ENCODE measurements at regions not wholly inside any gene's neighbourhood (a gene's known extent, or its start where the extent isn't known, plus 50 kb on each side); places are given as distances from the start of the nearest gene placed in this dataset.

DNA sequence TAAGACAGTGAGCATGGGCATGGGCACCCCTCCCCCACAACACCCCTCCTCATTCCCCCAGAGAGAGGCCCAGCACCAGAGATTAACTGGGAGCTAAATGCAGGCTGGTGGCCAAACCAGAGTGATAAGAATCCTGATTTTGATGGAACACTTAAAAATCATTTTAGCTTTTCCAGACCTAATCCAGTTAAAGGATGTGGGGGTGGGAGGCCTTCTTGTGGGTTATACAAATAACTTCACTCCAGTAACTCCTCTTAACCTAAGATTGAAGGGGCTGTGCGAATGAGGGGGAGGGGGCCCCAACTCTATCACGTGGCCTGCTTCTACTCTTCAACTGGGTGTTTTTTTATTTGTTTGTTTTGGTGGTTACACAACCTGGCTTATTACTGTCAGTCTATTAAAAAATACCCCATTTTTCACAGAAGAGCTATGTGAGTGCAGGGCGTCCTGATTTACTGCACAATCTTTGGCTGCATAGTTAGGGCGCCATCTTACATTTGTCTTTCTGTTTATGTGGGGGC, 398.1 kb upstream of the LYPLAL1 start:
- no peak for DNase-seq (ENCODE audit: low spot score)
- TF ChIP-seq, protein P1, sequence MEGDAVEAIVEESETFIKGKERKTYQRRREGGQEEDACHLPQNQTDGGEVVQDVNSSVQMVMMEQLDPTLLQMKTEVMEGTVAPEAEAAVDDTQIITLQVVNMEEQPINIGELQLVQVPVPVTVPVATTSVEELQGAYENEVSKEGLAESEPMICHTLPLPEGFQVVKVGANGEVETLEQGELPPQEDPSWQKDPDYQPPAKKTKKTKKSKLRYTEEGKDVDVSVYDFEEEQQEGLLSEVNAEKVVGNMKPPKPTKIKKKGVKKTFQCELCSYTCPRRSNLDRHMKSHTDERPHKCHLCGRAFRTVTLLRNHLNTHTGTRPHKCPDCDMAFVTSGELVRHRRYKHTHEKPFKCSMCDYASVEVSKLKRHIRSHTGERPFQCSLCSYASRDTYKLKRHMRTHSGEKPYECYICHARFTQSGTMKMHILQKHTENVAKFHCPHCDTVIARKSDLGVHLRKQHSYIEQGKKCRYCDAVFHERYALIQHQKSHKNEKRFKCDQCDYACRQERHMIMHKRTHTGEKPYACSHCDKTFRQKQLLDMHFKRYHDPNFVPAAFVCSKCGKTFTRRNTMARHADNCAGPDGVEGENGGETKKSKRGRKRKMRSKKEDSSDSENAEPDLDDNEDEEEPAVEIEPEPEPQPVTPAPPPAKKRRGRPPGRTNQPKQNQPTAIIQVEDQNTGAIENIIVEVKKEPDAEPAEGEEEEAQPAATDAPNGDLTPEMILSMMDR (IDR thresholded peaks at IDR 0.05; ENCODE audit: extremely low read depth, insufficient read depth, missing control alignments) = no peak
- in situ Hi-C loops (cut with MboI; ENCODE audit: low pct_unique_long_range_greater_than_20kb, low sequenced_read_pairs, unreplicated experiment) = no loop called here

DNA sequence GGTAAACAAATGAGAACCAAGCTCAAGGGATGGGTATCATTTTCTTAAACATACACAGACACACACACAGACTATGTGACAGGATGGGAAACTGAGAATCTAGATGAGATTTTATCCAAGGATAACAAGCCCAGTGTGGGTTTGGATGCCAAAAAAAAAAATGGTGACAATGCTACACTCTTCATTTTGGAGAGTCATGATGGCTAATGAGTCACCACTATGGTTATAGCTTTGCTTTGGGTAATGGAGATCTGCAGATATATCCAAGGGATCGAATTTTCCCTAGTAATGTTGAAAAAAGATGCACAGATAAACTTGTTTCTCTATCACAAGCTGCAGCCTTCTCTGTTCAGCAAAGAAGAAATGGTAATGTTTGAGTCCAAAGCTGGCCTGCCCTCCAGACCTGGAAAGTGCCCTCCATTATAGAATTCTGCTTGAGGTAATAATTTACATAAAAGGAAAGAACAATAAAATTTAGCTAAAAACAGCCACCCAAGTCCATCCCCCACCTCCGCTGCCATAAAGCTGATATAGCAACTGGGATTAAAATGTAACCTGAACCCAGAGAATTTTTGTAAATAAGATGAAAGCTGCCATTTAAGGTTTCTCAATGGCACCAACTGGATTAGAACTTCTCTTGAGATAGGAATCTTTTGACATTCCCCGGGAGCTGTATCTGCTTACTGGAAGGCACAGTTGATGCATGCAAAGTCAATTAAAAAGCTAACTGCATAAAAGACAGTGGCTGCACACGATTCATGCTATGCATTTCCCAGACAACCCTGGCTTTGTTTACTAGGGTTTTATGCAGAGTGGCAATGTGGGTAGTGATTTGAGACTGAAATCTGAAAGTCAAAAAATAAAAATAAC, 395.2 kb upstream of the LYPLAL1 start:
- in situ Hi-C loops (cut with MboI; ENCODE audit: low pct_unique_long_range_greater_than_20kb, low sequenced_read_pairs, unreplicated experiment) = no loop called here
- DNase-seq (ENCODE audit: low spot score) = no peak
- TF ChIP-seq, protein P1 (IDR thresholded peaks at IDR 0.05; ENCODE audit: extremely low read depth, insufficient read depth, missing control alignments) = no peak

DNA sequence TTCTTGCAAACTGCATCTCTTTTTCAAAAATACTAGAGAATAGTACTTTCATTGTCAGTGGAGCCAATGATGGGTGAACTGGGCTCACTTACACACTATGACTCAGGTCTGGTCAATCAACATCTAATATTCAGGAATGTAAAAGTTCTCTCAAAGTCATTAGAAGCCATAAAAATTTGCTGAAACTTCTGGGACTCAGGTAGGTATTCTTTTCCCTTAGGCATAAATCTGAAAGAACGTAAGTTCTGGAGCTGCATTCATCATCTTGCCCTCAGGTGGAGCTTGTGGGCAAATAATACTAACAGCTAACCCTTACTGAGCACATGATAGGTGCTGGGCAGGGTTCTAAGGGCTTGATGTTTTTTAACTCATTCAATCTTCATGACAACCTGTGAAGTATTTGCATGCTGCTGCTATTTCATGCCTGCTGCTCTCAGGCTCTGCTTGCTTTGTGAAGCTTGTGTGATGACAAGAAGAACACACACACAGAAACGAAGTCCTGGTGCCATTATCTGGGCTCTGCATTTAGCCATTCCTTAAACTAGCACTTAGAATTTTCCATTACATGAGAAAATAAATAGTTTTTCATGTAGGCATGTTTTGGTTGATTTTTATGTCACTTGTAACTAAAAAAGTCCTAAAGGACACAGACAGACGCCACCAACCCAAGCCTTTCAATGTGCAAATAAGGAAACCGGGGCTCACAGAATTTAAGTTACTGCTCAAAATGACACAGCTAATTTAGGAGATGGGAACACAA, 394.2 kb upstream of the LYPLAL1 start:
- in situ Hi-C loops (cut with MboI; ENCODE audit: low pct_unique_long_range_greater_than_20kb, low sequenced_read_pairs, unreplicated experiment) = no loop called here
- TF ChIP-seq, protein P1 (IDR thresholded peaks at IDR 0.05; ENCODE audit: extremely low read depth, insufficient read depth, missing control alignments) = no peak
- DNase-seq (ENCODE audit: low spot score) = no peak

DNA sequence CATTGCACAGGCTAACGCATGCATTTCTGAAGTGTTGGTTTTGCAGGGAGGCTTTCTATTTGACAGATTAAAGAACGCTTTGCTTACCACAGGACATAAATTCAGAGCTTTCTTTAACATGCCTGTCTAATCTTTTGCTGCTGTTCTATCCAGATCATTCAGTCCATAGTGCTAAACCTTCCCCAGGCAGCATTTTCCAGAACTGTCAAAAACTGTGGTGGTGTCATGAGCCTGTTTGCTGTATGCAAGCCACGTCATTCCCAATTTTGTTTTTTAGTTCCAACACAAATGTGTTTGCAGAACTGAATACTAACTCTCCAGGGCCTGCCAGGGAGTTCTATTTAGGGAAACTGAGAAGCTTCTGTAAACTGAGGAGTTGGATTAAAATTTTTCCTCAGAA, 390.5 kb upstream of the LYPLAL1 start:
- DNase-seq (ENCODE audit: low spot score) = no peak
- in situ Hi-C loops (cut with MboI; ENCODE audit: low pct_unique_long_range_greater_than_20kb, low sequenced_read_pairs, unreplicated experiment) = no loop called here
- TF ChIP-seq, protein P1 (IDR thresholded peaks at IDR 0.05; ENCODE audit: extremely low read depth, insufficient read depth, missing control alignments) = no peak

DNA sequence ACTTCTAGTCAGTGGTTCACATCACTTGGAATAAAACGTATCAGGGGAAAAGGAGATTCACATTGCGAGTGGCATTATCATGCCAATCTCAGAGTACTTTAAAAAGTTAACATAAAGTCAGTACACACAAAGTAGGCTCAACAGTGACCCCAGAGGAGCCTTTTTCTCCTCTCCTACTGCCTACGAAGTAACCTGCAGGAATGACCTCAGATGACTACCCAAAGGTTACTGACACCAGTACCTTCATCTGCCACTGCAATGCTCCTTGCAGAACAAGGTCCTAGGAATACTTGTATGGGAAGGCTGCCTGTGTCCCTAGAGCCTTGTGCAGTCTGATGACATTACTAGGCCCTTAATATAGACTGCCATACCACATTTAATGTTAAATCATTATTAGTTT, 389.8 kb upstream of the LYPLAL1 start:
- TF ChIP-seq, protein P1 (IDR thresholded peaks at IDR 0.05; ENCODE audit: extremely low read depth, insufficient read depth, missing control alignments) = no peak
- no peak for DNase-seq (ENCODE audit: low spot score)
- in situ Hi-C loops (cut with MboI; ENCODE audit: low pct_unique_long_range_greater_than_20kb, low sequenced_read_pairs, unreplicated experiment) = no loop called here

DNA sequence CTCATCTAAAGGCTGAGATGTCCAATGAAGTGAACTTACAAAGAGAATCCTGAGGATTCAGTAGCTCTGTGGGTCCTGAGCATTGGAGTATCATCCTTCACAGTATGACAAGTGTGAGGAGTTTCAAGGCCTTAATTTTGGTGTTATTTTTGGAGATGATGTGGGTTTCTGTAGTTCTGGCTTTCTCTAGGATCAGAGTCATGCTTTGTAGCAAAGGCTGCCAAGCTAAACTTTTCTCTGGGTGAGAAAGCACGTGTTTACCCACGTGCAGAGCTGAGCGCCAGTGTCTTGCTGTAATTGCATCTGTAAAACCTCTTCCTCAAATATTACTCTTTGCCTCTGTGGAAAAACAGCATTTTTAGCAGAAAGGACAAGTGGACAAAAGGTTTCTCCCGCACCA, 387.8 kb upstream of the LYPLAL1 start:
- in situ Hi-C loops (cut with MboI; ENCODE audit: low pct_unique_long_range_greater_than_20kb, low sequenced_read_pairs, unreplicated experiment) = no loop called here
- TF ChIP-seq, protein P1 (IDR thresholded peaks at IDR 0.05; ENCODE audit: extremely low read depth, insufficient read depth, missing control alignments) = no peak
- no peak for DNase-seq (ENCODE audit: low spot score)
